HEK293 (cell line): ENCODE measurements at regions not wholly inside any gene's neighbourhood (a gene's known extent, or its start where the extent isn't known, plus 50 kb on each side); places are given as distances from the start of the nearest gene placed in this dataset.

Experiments
- CTCF ChIA-PET: fragments of 350-600 bp; formaldehyde crosslinking; extraction: SDS; loops from one replicate; lab custom pipeline; 2021; ENCODE audit warnings: antibody characterized with exemption; lab: Yijun Ruan, JAX
- POLR2A ChIA-PET: fragments of 300-600 bp; formaldehyde crosslinking; extraction: SDS; loops from one replicate; lab custom pipeline; 2020; ENCODE audit warnings: antibody characterized with exemption, inconsistent platforms; lab: Yijun Ruan, JAX
- H3K27ac ChIP-seq: fragments of 200-500 bp; sonication (Bioruptor generic); 2 replicates; pipeline ENCODE4 v1.5.1; 2014; ENCODE audit warnings: low read depth, low read length, control low read depth, inconsistent platforms; ENCODE audit errors: extremely low read depth
- H3K36me3 ChIP-seq, 2 experiments: fragments of 200-500 bp in 1 of 2; sonication (Bioruptor generic) in 1 of 2; 1 replicate in 1 of 2; 2 replicates in 1 of 2; pipeline ENCODE4 v1.5.1; 2014 to 2017; ENCODE audit warnings: inconsistent platforms in 2 of 2, low read length in 2 of 2; ENCODE audit not compliant: control insufficient read depth in 2 of 2, insufficient read depth in 1 of 2
- H3K4me1 ChIP-seq: fragments of 200-500 bp; sonication (Bioruptor generic); 2 replicates; pipeline ENCODE4 v1.5.1; 2014; ENCODE audit warnings: mild to moderate bottlenecking, low read length, inconsistent platforms; ENCODE audit not compliant: control insufficient read depth, insufficient read depth
- H3K4me3 ChIP-seq: 2 replicates; pipeline ENCODE4 v1.5.1; 2011; ENCODE audit warnings: low read depth, mild to moderate bottlenecking, control low read depth, low read length, moderate library complexity
- H3K9me3 ChIP-seq: fragments of 200-500 bp; sonication (Bioruptor generic); 2 replicates; pipeline ENCODE4 v1.5.1; 2014; ENCODE audit warnings: low read depth, low read length, inconsistent platforms; ENCODE audit not compliant: control insufficient read depth, insufficient read depth
- GFI1B ChIP-seq: fragments of 450-650 bp; formaldehyde crosslinking; IDR thresholded peaks from 2 replicates; pipeline ENCODE4 v1.5.1; 2016; ENCODE audit warnings: missing biosample characterization, missing genetic modification characterization
- HOXD13 ChIP-seq: sonication (generic); formaldehyde crosslinking; IDR thresholded peaks from 2 replicates; pipeline ENCODE4 v1.8.0; 2022; ENCODE audit warnings: missing genetic modification reagents, borderline replicate concordance
- OSR2 ChIP-seq: fragments of 450-650 bp; formaldehyde crosslinking; IDR thresholded peaks from 2 replicates; pipeline ENCODE4 v1.5.1; 2016; ENCODE audit warnings: missing biosample characterization, missing genetic modification characterization
- PRDM10 ChIP-seq: fragments of 450-650 bp; formaldehyde crosslinking; IDR thresholded peaks from 2 replicates; pipeline ENCODE4 v1.5.1; 2016; ENCODE audit warnings: missing biosample characterization, missing genetic modification characterization
- REST ChIP-seq: fragments of 450-650 bp; formaldehyde crosslinking; IDR thresholded peaks from 2 replicates; pipeline ENCODE4 v1.5.1; 2016; ENCODE audit warnings: missing biosample characterization, missing genetic modification characterization
- SCRT1 ChIP-seq: fragments of 450-650 bp; formaldehyde crosslinking; IDR thresholded peaks from 2 replicates; pipeline ENCODE4 v1.5.1; 2016; ENCODE audit warnings: missing biosample characterization, missing genetic modification characterization, borderline replicate concordance
- ZBTB44 ChIP-seq: fragments of 450-650 bp; IDR thresholded peaks from 2 replicates; pipeline ENCODE4 v1.5.1; 2018; ENCODE audit warnings: missing biosample characterization, mild to moderate bottlenecking, missing genetic modification characterization
- ZNF10 ChIP-seq: fragments of 450-650 bp; formaldehyde crosslinking; IDR thresholded peaks from 2 replicates; pipeline ENCODE4 v1.5.1; 2017; ENCODE audit warnings: missing biosample characterization, missing genetic modification characterization
- ZNF214 ChIP-seq: fragments of 450-650 bp; formaldehyde crosslinking; IDR thresholded peaks from 2 replicates; pipeline ENCODE4 v1.5.1; 2017; ENCODE audit warnings: missing biosample characterization, mild to moderate bottlenecking, missing genetic modification characterization, borderline replicate concordance
- ZNF280C ChIP-seq: fragments of 450-650 bp; formaldehyde crosslinking; IDR thresholded peaks from 2 replicates; pipeline ENCODE4 v1.5.1; 2016; ENCODE audit warnings: missing biosample characterization, missing genetic modification characterization
- ZNF433 ChIP-seq: fragments of 450-650 bp; formaldehyde crosslinking; IDR thresholded peaks from 2 replicates; pipeline ENCODE4 v1.5.1; 2016; ENCODE audit warnings: missing biosample characterization, missing genetic modification characterization, low read depth
- ZNF449 ChIP-seq: fragments of 450-650 bp; formaldehyde crosslinking; IDR thresholded peaks from 2 replicates; pipeline ENCODE4 v1.5.1; 2017; ENCODE audit warnings: missing biosample characterization, mild to moderate bottlenecking, missing genetic modification characterization, moderate library complexity
- ZNF501 ChIP-seq: fragments of 450-650 bp; formaldehyde crosslinking; IDR thresholded peaks from 2 replicates; pipeline ENCODE4 v1.5.1; 2016; ENCODE audit warnings: missing biosample characterization, missing genetic modification characterization
- ZNF510 ChIP-seq: fragments of 450-650 bp; formaldehyde crosslinking; IDR thresholded peaks from 2 replicates; pipeline ENCODE4 v1.5.1; 2018; ENCODE audit warnings: mild to moderate bottlenecking, missing genetic modification characterization, missing biosample characterization; ENCODE audit not compliant: insufficient replicate concordance
- ZNF513 ChIP-seq: fragments of 450-650 bp; IDR thresholded peaks from 2 replicates; pipeline ENCODE4 v1.5.1; 2018; ENCODE audit warnings: missing biosample characterization, missing genetic modification characterization
- ZNF555 ChIP-seq: fragments of 450-650 bp; formaldehyde crosslinking; conservative IDR thresholded peaks from 2 replicates; pipeline ENCODE4 v1.5.1; 2017; ENCODE audit warnings: missing biosample characterization, mild to moderate bottlenecking, missing genetic modification characterization, inconsistent platforms
- ZNF621 ChIP-seq: fragments of 450-650 bp; formaldehyde crosslinking; IDR thresholded peaks from 2 replicates; pipeline ENCODE4 v1.5.1; 2017; ENCODE audit warnings: missing biosample characterization, missing genetic modification characterization
- ZNF626 ChIP-seq: fragments of 450-650 bp; sonication (Bioruptor Pico); formaldehyde crosslinking; IDR thresholded peaks from 2 replicates; pipeline ENCODE4 v1.5.1; 2018; ENCODE audit warnings: missing biosample characterization, missing genetic modification characterization, inconsistent platforms
- ZNF654 ChIP-seq: fragments of 450-650 bp; formaldehyde crosslinking; IDR thresholded peaks from 2 replicates; pipeline ENCODE4 v1.5.1; 2016; ENCODE audit warnings: low read depth, missing biosample characterization, missing genetic modification characterization
- ZNF830 ChIP-seq: fragments of 450-650 bp; IDR thresholded peaks from 2 replicates; pipeline ENCODE4 v1.5.0; 2018; ENCODE audit warnings: missing biosample characterization, missing genetic modification characterization, low read depth, mild to moderate bottlenecking, moderate library complexity

GRCh38 chr7:25279705-25280104, 51.4 kb upstream of the NPVF start:
- H3K36me3 ChIP-seq = no peaks in the 10 kb centered on the region
- no peak for TF ChIP-seq ZNF513 (tag by site-specific recombination)
- no peak for TF ChIP-seq ZNF10 (tag by site-specific recombination)
- no peak for TF ChIP-seq ZNF626 (tag by site-specific recombination)
- TF ChIP-seq ZNF621 (tag by site-specific recombination) = no peak
- TF ChIP-seq HOXD13 = no peak
- TF ChIP-seq SCRT1 = no peak
- TF ChIP-seq REST (tag by site-specific recombination) = no peak
- no peak for TF ChIP-seq ZNF830 (tag by site-specific recombination)
- no peak for TF ChIP-seq ZNF433 (tag by site-specific recombination)
- no peak overlapping the region for H3K4me3 ChIP-seq
- ChIA-PET POLR2A (no interaction called here), CTCF (no interaction called here)
- no peak overlapping the region for H3K27ac ChIP-seq
- no peaks in the 10 kb centered on the region for H3K4me1 ChIP-seq
- no peaks in the 10 kb centered on the region for H3K9me3 ChIP-seq

GRCh38 chr7:25280181-25280580, 51.9 kb upstream of the NPVF start:
- POLR2A ChIA-PET = no interaction called here
- Histone ChIP-seq H3K4me1 (no peaks in the 10 kb centered on the region), H3K4me3 (no peak overlapping the region), H3K9me3 (no peaks in the 10 kb centered on the region), H3K36me3 (no peaks in the 10 kb centered on the region), H3K27ac (no peak overlapping the region)
- CTCF ChIA-PET = no interaction called here
- TF ChIP-seq PRDM10 (tag by site-specific recombination) (no peak), ZNF510 (tag by site-specific recombination) (no peak), ZNF555 (no peak), ZBTB44 (tag by site-specific recombination) (no peak), ZNF449 (no peak), OSR2 (tag by site-specific recombination) (no peak), ZNF654 (tag by site-specific recombination) (no peak), ZNF501 (tag by site-specific recombination) (no peak), GFI1B (tag by site-specific recombination) (no peak), ZNF280C (tag by site-specific recombination) (no peak), ZNF214 (no peak)
